SK-MEL-5 (cell line): ENCODE measurements at regions not wholly inside any gene's neighbourhood (a gene's known extent, or its start where the extent isn't known, plus 50 kb on each side); places are given as distances from the start of the nearest gene placed in this dataset.

Source experiments
- DNase-seq: peaks from one replicate; pipeline ENCODE4 v3.0.0-alpha.2; 2016; ENCODE audit warnings: low read depth, low spot score
- in situ Hi-C: cut with HindIII; loops from 2 replicates; pipeline ENCODE4 v1.10.0; 2016; ENCODE audit warnings: low sequenced_read_pairs, high pct_unique_total_duplicates, low pct_unique_long_range_greater_than_20kb

DNA sequence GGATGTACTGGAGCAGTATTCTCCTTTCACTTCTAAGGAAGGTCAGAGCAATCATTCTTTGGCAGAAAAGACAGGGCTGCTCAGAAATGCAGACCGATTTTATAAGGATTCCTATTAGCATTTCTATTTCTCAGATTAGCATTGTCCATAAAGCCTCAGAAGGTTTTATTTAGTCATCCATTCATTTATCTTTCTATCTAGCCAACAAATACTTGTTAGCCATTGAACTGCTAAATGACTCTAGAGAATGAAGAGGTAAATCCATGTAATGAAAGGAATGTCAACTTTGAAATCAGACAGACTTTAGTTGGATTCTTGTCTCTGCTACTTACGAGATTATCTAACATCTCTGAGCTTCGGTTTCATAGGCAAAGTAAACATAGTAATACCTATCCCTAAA, 165.2 kb downstream of the SLC25A46 start:
- in situ Hi-C loops: no loop called here
- DNase-seq: no peak

DNA sequence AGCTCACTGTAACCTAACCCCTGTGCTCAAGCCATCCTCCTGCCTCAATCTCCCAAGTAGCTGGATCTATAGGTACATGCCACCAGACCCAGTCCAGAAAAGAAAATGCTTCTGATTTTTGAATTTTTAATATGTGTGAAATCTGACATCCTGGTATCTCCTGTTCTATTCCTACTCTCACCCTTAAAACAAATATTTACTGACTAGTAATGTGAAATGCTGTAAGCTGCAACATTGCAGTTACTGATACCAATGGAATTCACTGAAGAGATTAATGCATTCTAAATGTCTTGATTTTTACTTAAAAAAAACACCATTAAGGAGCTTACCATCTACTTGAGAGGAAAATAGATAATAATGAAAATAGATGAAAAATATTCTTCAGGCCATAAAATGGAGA, 162.7 kb upstream of the TSLP start:
- in situ Hi-C loops: no loop called here

DNA sequence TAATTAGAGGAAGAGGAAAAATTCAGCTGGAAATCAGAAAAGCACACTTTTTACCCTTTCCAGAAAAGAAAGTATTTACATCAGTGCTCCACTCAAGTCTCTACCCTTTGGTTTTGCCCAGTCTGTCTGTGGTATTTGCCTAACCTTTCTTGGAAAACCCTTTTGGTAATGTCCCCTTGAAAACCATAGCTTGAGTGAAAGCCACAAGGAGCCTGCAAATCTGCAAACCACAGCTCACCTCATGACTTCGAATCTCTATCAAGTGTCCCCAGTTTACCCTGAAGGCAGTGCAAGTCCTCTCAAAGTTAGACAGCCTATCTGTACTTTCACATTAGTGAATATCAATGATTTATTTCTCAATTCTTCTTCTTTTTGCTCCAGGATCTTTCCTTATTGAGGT, 162.1 kb upstream of the TSLP start:
- in situ Hi-C loops: no loop called here
- no peak for DNase-seq

More for the DNA sequence above, 162.7 kb upstream of the TSLP start:
- DNase-seq: no peak

DNA sequence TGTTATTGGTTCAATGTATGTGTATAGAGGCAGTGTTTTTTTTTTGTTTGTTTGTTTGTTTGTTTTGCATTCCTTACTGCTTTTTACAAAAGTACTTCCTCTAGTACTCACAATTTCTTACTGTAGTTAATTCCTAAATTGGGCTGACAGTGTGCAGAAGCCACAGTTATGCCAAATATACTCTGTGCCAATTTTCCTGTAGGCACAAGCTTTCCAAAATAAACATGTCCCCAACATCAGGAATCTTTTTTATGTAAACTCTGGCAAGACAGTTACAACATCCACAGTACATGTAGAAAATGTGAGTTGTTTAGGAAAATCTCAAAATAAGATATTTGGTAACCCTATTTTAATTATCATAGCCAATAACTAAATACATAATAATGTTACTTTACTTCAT, 161.6 kb upstream of the TSLP start:
- in situ Hi-C loops: no loop called here
- DNase-seq: no peak

DNA sequence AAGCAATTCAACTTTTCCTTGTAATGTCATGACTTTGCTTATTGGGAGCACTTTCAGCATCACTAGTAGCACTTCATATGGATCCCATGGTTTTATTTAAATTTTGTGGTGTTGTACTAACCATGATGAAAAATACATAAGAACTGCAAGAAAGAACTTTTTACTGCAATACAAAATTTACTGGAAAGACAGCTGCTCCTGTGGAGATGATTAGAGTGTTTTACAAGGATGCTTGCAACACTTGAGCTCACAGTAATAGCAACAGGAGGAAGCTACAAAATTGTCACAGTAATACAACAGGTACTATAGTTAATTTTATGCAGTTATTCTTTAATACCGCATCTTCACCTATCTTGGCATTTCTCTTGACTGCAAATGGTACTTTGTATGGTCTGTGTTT, 158.3 kb upstream of the TSLP start:
- in situ Hi-C loops: no loop called here
- DNase-seq: no peak

DNA sequence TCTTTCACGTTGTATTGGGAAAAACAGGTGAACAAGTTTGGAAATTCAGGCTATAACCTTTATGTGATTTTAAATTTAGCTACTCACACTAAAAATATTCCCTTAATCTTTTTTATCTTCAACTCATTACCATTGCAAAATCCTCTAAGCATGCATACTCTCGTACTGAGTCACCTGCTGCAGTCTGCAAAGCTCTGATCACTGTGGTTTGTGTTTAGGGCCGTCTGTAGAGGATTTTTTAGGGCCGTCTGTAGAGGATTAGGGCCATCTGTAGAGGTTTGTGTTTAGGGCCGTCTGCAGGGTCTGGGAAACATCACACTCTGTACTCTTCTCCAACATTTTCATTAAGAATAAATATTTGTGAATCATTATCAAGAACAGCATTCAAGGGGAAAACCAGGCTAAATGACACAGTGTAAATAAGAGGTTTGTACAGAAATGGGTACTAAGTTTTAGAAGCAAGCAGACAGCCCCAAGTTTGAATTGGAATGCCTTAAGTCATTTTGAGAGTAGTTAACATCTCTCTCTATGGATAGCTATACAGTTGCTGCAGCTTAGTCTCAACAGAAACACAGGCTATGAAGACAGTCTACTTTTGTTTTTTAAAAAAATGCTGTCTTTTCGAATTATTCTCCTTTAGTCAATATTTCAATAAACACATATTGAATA, 155.0 kb upstream of the TSLP start:
- DNase-seq: no peak

DNA sequence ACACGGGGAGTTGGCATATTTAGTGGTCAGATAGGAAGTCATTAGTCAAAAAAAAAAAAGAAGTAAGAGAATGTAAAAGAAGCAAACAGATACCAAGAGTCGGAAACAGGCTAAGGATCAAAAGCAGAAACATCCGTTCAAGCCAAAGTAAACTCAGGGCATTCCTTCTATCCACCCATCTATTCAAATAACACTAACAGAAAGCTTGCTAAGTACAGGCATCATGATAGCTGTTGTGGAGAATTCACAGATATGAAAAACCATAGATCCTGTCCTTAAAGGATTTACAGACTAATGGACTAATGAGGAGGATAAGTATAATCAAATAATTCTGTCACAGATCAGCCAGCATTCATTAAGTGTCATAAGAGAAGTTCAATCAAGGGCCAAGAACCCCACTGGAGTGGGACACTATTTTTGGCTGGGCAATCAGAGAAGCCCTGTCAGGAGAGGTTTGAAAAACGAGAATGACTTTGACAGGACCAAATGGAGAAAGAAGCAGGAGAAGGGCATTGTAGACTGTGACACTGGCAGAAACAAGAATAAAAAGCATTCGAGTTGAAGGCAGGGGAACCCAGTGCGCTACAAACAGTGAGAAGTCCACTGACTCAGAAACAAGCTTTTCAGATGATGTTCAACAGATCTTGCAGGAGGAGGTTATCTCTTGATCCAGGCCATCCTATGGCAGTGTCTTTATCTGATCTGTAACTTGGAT, 154.2 kb upstream of the TSLP start:
- in situ Hi-C loops: no loop called here
- no peak for DNase-seq

More for the DNA sequence above, 155.0 kb upstream of the TSLP start:
- in situ Hi-C loops: no loop called here

DNA sequence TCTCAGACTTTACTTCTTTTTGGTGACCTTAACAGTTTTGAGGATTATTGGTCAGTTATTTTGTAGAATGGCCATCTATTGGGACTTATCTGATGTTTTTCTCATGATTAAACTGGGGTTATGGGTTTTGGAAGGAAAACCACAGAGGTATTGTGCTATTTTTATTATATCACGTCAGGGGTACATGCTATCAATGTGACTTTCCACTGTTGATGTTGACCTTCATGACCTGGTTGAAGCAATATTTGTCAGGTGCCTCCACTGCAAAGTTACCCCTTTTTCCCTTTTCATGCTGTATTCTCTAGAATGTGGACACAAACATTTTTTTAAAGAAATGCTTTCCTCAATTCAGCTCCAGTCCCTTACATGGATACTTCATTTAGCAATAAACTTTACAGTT, 152.8 kb upstream of the TSLP start:
- in situ Hi-C loops: no loop called here

DNA sequence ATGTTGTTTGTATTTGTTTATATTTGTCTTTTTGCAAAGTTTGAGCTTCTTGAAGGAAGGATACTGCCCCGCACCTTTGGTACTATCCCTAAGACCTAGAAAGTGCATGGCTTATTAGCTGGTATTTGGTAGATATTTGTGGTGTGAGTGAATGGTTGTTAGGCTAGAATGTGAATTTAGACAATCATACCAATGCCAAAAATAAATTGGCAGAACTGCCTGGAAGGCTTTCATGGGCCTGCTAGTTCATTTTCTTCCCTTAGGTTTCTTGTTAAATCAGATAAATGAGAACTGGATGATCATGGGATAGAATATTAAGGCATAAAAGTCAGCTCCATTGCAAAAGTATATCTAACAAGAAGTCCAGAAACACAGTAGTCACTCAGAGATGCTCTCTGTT, 147.5 kb upstream of the TSLP start:
- DNase-seq: no peak
- in situ Hi-C loops: no loop called here

More for the DNA sequence above, 152.8 kb upstream of the TSLP start:
- no peak for DNase-seq

DNA sequence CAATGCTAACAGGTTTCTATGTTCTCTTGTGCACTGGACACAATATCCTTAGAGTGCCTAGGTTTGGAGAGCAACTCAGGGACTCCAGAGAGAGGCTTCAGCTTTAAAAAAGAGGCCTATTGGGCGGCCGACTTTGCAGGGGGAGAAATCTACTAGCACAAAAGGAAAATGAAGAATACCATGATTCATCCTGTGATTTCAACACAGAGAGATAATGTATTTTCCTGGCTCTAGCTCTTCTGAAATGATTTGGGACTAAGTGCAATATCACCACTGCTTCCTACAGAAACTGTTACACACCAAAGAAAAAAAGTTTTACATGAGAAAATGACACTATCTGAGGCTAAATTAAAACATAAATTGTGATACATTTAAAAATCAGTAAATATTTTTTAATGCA, 146.1 kb upstream of the TSLP start:
- no peak for DNase-seq
- in situ Hi-C loops: no loop called here

DNA sequence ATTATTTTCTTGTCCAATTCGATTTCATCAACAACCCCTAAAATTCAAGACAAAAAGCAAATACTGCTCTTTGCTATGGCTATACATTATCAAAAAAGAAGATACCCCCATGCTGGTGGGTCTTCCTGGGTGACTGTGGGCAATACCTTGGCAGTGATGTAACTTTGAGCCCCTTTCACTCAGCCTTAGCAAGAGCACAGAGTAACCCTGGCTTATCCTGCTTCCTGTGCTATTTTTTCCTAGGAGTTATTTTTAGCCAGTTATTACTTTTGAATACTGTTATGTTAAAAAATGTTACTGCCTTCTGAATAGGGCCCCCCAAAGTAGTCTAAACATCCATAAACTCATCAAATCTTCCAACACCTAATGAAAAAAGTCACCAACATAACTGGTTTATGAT, 145.6 kb upstream of the TSLP start:
- no peak for DNase-seq
- in situ Hi-C loops: no loop called here

DNA sequence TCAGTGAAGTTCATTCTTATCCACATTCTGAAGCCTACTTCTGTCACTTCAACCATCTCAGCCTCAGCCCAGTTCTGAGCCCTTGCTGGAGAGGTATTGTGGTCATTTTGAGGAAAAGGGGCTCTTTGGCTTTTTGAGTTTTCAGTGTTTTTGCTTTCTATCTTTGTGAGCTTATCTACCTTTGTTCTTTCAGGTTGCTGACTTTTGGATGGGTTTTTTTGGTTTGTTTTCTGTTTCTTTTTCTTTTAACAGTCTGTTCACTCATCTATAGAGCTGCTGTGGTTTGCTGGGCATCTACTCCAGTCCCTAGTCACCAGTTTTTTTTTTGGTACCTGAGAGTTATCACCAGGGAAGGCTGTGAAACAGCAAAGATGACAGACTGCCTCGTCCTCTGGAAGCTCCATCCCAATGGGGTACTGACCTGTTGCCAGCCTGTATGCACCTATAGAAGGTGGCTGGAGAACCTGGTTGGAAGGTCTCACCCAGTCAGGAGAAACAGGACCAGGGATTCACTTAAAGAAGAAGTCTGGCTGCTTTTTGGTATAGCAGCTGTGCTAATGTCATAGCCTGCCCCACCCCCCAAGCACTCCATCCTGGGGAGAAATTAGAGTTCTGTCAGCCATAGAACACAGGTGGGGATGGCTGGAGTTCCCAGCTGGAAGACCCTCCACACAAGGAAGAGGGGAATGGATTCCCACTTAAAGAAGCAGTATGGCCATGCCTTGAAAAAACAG, 138.6 kb upstream of the TSLP start:
- in situ Hi-C loops: no loop called here
- DNase-seq: no peak

DNA sequence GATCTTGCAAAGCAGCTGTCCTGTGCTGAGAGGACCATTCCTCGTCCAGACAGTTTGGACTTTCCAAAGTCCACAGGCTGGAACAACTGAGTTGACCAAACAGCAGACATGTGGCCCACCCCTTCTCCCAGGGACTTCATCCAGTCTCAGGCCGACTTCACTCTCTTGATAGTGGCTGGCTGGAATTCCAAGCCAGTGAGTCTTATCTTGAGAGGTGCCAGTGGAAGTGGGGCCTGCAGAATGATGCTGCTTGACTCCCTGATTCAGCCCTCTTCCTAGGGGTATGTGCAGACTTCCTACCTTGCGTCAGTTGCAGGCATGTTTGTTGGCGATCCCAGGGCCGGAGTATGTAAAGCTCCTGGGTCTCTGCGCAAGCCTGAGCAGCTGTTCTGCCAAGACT, 131.4 kb upstream of the TSLP start:
- no peak for DNase-seq
- in situ Hi-C loops: no loop called here

DNA sequence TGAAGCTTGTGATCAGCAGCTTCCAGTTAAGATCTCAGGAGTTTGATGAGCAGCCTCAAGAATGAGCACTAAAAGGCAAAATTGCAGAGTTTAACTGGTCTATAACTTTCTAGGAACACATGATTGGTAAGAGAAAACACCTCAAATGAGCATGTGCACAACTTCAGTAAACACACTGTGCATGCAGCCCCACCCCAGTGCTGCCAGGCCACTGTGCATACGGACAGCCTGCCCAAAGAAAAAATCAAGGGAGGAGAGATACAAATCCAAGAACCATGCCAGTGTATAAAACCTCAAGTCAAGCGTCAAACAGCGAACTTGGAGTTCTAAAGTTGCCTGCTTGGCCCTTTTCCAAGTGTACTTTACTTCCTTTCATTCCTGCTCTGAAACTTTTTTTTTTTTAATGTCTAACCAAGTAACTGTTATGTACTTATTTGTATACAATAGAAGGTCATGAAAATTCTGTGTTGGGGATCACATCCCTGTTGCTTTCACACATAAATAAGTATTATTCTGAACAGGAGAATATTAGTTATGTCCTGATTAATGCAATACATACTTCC, 125.6 kb upstream of the TSLP start:
- in situ Hi-C loops: no loop called here
- DNase-seq: no peak

DNA sequence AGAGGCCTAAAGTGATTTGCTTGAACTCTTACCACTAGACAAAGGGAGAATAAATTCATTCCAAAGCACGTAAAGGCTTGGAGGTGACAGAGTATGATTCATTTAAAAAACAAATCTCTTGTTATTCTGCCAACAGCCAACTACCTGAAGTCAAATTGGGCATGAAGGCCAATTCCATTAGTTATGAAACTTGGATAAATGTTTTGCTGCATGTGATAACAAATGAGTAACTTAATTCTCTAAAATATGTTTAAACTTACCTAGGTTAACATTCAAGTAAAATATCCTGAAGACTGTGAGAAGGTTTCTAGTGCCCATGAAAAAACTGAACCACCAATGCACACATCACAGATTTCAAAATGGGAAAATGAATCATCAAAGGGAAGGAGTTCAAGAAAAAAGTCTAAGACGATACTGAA, 120.1 kb upstream of the TSLP start:
- DNase-seq: no peak
- in situ Hi-C loops: no loop called here

DNA sequence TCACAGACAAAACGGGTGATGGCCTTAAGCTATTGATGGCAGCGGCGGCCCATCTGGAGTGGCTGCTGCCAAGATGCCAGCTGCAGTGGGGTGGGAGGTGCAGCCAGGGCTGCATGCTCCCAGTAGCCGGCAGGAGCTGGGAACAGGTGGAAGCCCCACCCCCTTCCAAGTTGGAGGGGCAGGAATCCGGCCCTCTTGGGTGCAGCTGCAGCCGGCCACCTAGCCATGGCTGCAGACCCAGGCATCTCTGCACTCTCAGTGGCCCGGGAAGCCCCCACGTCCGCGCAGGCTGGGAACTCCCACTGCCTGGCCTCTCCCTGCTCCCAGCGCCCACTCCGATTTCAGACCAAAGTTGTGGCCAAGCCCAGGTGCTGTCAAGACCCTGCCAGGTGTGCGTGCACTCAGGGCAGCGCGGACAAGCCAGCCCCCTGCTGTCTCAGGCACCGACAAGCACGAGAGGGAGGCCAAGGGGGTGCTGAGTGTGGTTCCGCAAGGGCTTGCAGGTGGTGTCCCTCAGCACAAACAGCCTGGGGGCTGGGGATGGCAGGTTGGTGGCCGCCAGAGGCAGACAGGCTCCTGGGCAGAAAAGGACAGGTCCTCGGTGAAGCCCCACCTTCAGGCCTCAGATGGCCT, 115.1 kb upstream of the TSLP start:
- DNase-seq: no peak
- in situ Hi-C loops: no loop called here

DNA sequence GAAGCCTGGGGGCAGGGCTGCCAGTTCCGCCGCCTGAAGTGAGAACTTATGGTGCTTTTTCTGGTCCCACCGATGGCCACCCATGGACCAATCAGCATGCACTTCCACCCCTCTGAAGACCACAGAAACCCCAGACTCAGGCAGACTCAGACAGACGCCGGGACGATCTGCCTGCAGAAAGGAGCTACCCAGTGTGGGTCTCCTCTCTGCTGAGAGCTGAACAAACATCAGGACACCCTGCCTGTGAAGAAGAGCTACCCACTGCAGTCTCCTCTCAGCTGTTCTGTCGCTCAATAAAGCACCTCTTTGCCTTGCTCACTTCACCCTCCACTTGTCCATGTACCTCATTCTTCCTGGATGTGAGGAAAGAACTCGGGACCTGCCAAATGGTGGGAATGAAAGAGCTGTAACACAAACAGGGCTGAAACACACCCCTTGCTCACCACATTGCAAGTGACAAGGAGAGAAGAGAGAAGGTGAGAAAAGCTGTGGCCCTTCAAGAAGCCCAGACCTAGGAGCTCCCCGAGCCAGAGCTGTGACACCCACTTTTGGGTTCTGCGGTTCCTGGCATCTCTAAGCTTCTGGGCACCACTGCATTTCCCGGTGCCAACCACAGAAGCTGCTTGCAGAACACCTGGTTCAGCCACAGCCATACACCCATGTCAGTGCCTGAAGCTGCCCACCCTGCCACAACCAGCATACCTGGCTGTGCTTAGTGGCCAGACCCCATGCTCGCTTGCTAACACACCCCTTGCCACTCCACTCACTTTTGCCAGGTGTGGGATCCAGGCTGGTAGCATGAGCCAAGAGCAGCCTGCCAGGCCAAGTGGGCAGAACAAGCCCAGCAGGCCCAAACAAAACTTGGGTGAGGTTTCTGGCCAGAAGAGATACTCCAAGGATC, 114.3 kb upstream of the TSLP start:
- in situ Hi-C loops: no loop called here
- DNase-seq: no peak
